Caco-2 (cell line): ENCODE measurements at regions not wholly inside any gene's neighbourhood (a gene's known extent, or its start where the extent isn't known, plus 50 kb on each side); places are given as distances from the start of the nearest gene placed in this dataset.
"Not testable (repeated sequence)": the region's sequence is repeated elsewhere in the genome, so short reads cannot be mapped to it uniquely, and the experiment has no call there.

Experiments
- BruUV-seq: library from RNA; stranded (reverse); fragments of 400-500 nt; replicated peaks from 2 replicates; lab custom pipeline; 2021; lab: Mats Ljungman, UMichigan
- CTCF ChIA-PET: fragments of 300-600 bp; sonication (Branson Sonifier 250); formaldehyde crosslinking; loops from one replicate; lab custom pipeline; 2022; ENCODE audit warnings: antibody characterized with exemption; lab: Charles Lee
- POLR2A ChIA-PET: fragments of 300-600 bp; sonication (Branson Sonifier 250); formaldehyde crosslinking; loops from one replicate; lab custom pipeline; 2022; ENCODE audit warnings: antibody characterized with exemption; lab: Charles Lee
- DNase-seq, 2 experiments: peaks; one replicate each; pipeline versions ENCODE4 v3.0.0 to v3.0.0-alpha.2; 2020 to 2022
- H3K27me3 ChIP-seq: replicated peaks from 2 replicates; pipeline ENCODE4 v1.6.0; 2011; ENCODE audit warnings: low read length; ENCODE audit not compliant: control insufficient read depth, insufficient read depth
- H3K36me3 ChIP-seq: 2 replicates; pipeline ENCODE4 v1.5.1; 2011; ENCODE audit warnings: low read length; ENCODE audit not compliant: control insufficient read depth, insufficient read depth
- H3K4me1 ChIP-seq: fragments of 250-450 bp; sonication (Bioruptor Pico); 2 replicates; pipeline ENCODE4 v1.5.1; 2020; ENCODE audit warnings: mild to moderate bottlenecking
- H3K4me3 ChIP-seq: 2 replicates; pipeline ENCODE4 v1.5.1; 2011; ENCODE audit warnings: low read depth, mild to moderate bottlenecking, control low read depth, low read length
- H3K9me3 ChIP-seq: fragments of 250-450 bp; sonication (Bioruptor Pico); 2 replicates; pipeline ENCODE4 v1.5.1; 2020; ENCODE audit warnings: mild to moderate bottlenecking, moderate library complexity
- H3K27ac Mint-ChIP-seq: one replicate; pipeline ENCODE4 v1.8.0; 2022; ENCODE audit warnings: mixed read lengths; ENCODE audit not compliant: unreplicated experiment
- H3K27me3 Mint-ChIP-seq: one replicate; pipeline ENCODE4 v1.8.0; 2022; ENCODE audit warnings: mixed read lengths; ENCODE audit not compliant: insufficient read depth, unreplicated experiment
- H3K36me3 Mint-ChIP-seq: one replicate; pipeline ENCODE4 v1.8.0; 2022; ENCODE audit warnings: mild to moderate bottlenecking, mixed read lengths; ENCODE audit not compliant: insufficient read depth, unreplicated experiment
- H3K4me1 Mint-ChIP-seq: one replicate; pipeline ENCODE4 v1.8.0; 2022; ENCODE audit warnings: low read depth, mixed read lengths; ENCODE audit not compliant: unreplicated experiment
- H3K4me3 Mint-ChIP-seq: one replicate; pipeline ENCODE4 v1.8.0; 2022; ENCODE audit warnings: mild to moderate bottlenecking, moderate library complexity, mixed read lengths; ENCODE audit not compliant: unreplicated experiment
- H3K9me3 Mint-ChIP-seq: one replicate; pipeline ENCODE4 v1.8.0; 2022; ENCODE audit warnings: mixed read lengths; ENCODE audit not compliant: unreplicated experiment
- CTCF ChIP-seq, 2 experiments: fragments of 200-600 bp in 1 of 2; IDR thresholded peaks; 1 replicate in 1 of 2; 2 replicates in 1 of 2; pipeline versions ENCODE4 v1.5.1 to v1.8.0; 2011 to 2022; ENCODE audit warnings: antibody characterized with exemption in 1 of 2, control low read depth in 1 of 2, inconsistent platforms in 1 of 2, low read depth in 1 of 2, low read length in 1 of 2, mild to moderate bottlenecking in 1 of 2, moderate library complexity in 1 of 2; ENCODE audit not compliant: insufficient read depth in 1 of 2, severe bottlenecking in 1 of 2, unreplicated experiment in 1 of 2
- intact Hi-C: fragments of 100-400 bp; cut with micrococcal nuclease; formaldehyde crosslinking; loops from one replicate; pipeline ENCODE4 v1.10.0; 2022; ENCODE audit not compliant: unreplicated experiment

- Histone ChIP-seq H3K4me1 (peaks cover 26% of the 10 kb centered on the region), H3K27me3 (no peaks in the 10 kb centered on the region), H3K9me3 (no peaks in the 10 kb centered on the region; the same call in 1 of the 2 replicates), H3K36me3 (no peaks in the 10 kb centered on the region), H3K4me3 (no peak overlapping the region)
- intact Hi-C loops, result no loop called here
- ChIA-PET POLR2A (no interaction called here), CTCF (interaction anchor here (0.7 kb wide), 1 partner anchor 149 kb away, joined by 3 read pairs; no protein-coding TSS in a partner anchor)
- H3K36me3 Mint-ChIP-seq, result no peaks in the 10 kb centered on the region
- H3K9me3 Mint-ChIP-seq, result no peaks in the 10 kb centered on the region
- no peak for TF ChIP-seq CTCF (IDR thresholded peaks at IDR 0.05; ENCODE audit: insufficient read depth in 1 of 2, low read depth in 1 of 2, low read length in 1 of 2, severe bottlenecking in 1 of 2, unreplicated experiment in 1 of 2)
- no TSS peak for BruUV-seq
- H3K4me1 Mint-ChIP-seq, result peaks cover 11% of the 10 kb centered on the region
- no peak for DNase-seq
- H3K27me3 Mint-ChIP-seq, result no peaks in the 10 kb centered on the region
- no peak overlapping the region for H3K27ac Mint-ChIP-seq
- no peak overlapping the region for H3K4me3 Mint-ChIP-seq
Measured at GRCh38 chr4:134628066-134628465, 426.5 kb upstream of the PABPC4L start.

GRCh38 chr4:134627366-134627765 lies 425.8 kb upstream of the PABPC4L start:
- Histone ChIP-seq H3K27me3 (no peaks in the 10 kb centered on the region), H3K36me3 (no peaks in the 10 kb centered on the region), H3K4me3 (no peak overlapping the region), H3K9me3 (no peaks in the 10 kb centered on the region), H3K4me1 (peaks cover 30% of the 10 kb centered on the region)
- Mint-ChIP-seq H3K4me3 (no peak overlapping the region), H3K36me3 (no peaks in the 10 kb centered on the region), H3K27ac (no peak overlapping the region), H3K27me3 (no peaks in the 10 kb centered on the region), H3K4me1 (peaks cover 17% of the 10 kb centered on the region), H3K9me3 (no peaks in the 10 kb centered on the region)
- no TSS peak for BruUV-seq
- ChIA-PET POLR2A (no interaction called here), CTCF (no interaction called here)
- intact Hi-C loops, result no loop called here
- peak in 1 of 2 experiments; percentile 51 for DNase-seq
- TF ChIP-seq CTCF (IDR thresholded peaks at IDR 0.05; ENCODE audit: insufficient read depth in 1 of 2, low read depth in 1 of 2, low read length in 1 of 2, severe bottlenecking in 1 of 2, unreplicated experiment in 1 of 2), result no peak

- Mint-ChIP-seq H3K27me3 (no peaks in the 10 kb centered on the region), H3K27ac (peak overlapping the region; percentile 25), H3K4me1 (peaks cover 23% of the 10 kb centered on the region), H3K9me3 (no peaks in the 10 kb centered on the region), H3K4me3 (no peak overlapping the region), H3K36me3 (no peaks in the 10 kb centered on the region)
- POLR2A ChIA-PET, result no interaction called here
- no peaks in the 10 kb centered on the region for H3K36me3 ChIP-seq
- no peak for DNase-seq
- H3K27me3 ChIP-seq, result no peaks in the 10 kb centered on the region
- no peak for TF ChIP-seq CTCF (IDR thresholded peaks at IDR 0.05; ENCODE audit: insufficient read depth in 1 of 2, low read depth in 1 of 2, low read length in 1 of 2, severe bottlenecking in 1 of 2, unreplicated experiment in 1 of 2)
- peaks cover 39% of the 10 kb centered on the region for H3K4me1 ChIP-seq
- no peaks in the 10 kb centered on the region for H3K9me3 ChIP-seq
- BruUV-seq, result no TSS peak
- CTCF ChIA-PET, result no interaction called here
- intact Hi-C loops, result no loop called here
- no peak overlapping the region for H3K4me3 ChIP-seq
Measured at GRCh38 chr4:134624365-134624764, 422.8 kb upstream of the PABPC4L start.

- H3K4me1 ChIP-seq, result peaks cover 39% of the 10 kb centered on the region
- H3K36me3 Mint-ChIP-seq, H3K36me3 ChIP-seq, H3K9me3 ChIP-seq, H3K9me3 Mint-ChIP-seq, BruUV-seq, H3K27me3 Mint-ChIP-seq, CTCF ChIA-PET, POLR2A ChIA-PET, H3K4me3 ChIP-seq, H3K27me3 ChIP-seq: not testable (repeated sequence)
- Mint-ChIP-seq H3K27ac (peak overlapping the region; percentile 24), H3K4me1 (peaks cover 23% of the 10 kb centered on the region), H3K4me3 (peak overlapping the region; percentile 56)
- intact Hi-C loops, result loop anchor here (2.0 kb wide), 1 partner anchor 124 kb away; no protein-coding TSS in a partner anchor
- DNase-seq, result peak in 1 of 2 experiments; percentile 11
Measured at GRCh38 chr4:134622626-134623575, 421.3 kb upstream of the PABPC4L start.
